HTR-8/SVneo (cell line): ENCODE measurements at regions not wholly inside any gene's neighbourhood (a gene's known extent, or its start where the extent isn't known, plus 50 kb on each side); places are given as distances from the start of the nearest gene placed in this dataset.

Source experiments
- DNase-seq: peaks from one replicate; pipeline ENCODE4 v3.0.0; 2011; ENCODE audit warnings: low spot score, mixed read lengths; ENCODE audit not compliant: insufficient read length
- FAIRE-seq: peaks from 2 replicates; lab custom pipeline; 2011; peaks lifted over from hg19 to GRCh38; lab: Jason Lieb, UNC

DNA sequence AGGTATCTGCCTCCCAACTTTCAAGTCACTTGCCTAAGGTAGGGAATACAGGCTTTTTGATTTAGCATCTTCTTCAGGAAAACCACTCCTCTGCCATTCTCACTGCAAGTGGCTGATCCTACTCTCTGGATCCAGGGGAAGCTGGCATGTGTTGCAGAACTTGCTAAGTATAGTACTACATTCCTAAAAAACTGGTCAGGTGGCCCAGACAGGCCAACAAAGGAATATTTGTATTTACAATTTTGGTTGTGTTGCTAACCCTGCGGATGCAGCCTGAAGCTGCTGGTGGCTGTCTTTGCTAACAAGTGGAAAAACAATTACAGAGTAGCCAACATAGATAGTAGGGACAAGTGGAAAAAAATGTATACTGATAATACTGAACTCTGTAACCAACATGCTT lies 222.5 kb upstream of the STARD13 start:
- FAIRE-seq: no peak

DNA sequence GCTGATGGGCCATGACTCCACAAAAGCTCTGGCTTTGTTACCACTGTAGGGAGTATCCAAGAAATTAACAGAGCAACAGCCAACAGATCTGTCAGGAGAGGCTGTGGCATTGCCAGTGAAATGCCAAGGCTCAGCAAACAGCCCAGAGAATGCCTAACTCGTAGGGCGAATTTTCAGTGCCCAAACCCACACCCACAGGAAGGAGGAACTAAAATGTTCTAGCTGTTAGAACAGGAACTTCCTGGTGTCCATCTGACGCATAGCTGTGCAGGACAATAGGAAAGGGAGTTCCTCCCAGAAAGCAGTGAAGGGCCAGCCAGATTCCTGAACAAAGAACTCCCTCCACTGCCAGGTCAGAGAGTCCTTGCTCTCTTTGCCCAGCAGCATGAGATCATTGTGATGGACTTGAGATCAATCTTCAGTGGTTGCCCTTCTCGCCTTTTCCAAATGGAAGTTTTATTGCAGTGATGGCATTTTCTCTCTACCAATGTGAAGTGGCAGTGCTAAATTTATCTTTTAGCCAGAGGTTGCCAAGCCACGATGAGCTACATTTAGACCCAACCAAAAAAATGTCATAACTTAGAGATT lies 224.2 kb upstream of the STARD13 start:
- FAIRE-seq (no peak), DNase-seq (no peak)

More for the DNA sequence above, 222.5 kb upstream of the STARD13 start:
- no peak for DNase-seq

DNA sequence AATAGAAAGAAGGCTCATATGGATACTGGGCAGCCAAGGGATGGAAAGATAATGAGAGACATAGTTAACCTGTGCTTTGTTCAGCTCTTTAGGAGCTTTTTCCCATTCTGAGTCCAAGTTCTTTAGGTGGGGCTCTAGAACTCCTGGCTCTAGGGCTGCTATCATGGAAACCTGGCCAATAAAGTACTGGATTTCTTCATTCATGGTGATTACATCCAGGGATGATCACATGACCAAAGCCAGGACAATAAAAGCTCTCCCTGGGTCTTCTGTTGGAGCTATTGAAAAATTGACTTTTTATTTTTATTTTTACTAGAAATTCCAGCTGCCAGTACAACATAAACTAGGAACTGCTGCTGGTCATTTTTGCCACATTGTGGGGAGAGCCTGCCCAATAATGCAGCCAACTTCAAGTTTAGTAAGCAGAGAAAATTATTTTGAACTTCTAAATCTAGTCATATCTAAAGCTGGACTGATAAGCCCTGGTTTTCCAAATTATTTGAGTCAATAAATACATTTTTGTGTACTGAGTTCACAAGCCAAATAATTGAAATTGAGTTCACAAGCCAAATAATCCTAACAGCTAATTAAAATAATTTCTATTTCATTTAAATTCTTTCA lies 224.9 kb upstream of the STARD13 start:
- DNase-seq (no peak), FAIRE-seq (no peak)

DNA sequence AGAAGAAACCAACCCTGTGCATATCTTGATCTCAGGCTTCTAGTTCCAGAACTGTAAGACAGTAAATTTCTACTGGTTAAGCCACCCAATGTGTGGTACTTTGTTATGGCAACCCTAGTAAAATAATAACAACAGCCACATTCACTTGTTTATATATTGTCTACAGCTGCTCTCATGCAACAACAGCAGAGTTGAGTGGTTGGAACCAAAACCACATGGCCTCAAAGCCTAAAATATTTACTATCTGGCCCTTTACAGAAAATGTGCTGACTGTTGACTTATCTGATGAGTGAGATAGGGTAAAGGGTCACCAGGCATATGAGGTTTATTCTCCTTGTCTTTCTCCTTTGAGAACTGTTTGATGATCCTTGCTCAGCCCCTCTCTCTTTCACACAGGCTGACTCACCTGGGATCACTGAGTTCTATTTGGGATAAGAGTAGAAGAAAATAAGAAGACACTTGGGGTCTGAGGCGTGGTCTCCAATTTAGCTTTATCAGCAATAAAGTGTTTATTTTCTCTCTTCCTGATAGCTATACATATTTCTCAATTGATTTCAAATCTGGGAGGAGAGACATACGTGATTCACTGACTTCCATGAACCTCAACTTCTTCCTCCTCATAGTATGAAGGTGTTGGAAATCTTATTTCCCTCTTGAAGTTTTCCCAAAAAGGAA lies 227.5 kb upstream of the STARD13 start:
- DNase-seq (no peak), FAIRE-seq (no peak)

DNA sequence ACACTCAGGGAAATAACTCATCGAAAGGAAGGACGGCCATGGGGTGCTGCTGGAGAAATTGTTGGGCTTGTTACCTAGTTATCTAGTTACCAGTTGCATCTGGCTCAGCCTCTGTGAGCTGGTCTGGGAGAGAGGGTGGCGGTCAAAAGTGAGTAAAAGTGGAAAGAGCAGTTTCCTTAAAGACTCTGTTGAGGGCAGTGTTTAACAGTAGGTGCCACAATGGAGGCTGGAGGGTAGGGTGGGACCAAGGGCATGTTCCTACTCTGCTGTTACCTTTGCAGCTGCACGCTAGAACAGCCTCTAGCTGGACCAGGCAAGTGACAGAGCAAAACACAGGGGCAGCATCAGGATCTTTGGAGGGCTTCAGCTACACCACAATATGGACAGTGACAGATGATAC lies 228.8 kb upstream of the STARD13 start:
- DNase-seq: no peak
- no peak for FAIRE-seq

DNA sequence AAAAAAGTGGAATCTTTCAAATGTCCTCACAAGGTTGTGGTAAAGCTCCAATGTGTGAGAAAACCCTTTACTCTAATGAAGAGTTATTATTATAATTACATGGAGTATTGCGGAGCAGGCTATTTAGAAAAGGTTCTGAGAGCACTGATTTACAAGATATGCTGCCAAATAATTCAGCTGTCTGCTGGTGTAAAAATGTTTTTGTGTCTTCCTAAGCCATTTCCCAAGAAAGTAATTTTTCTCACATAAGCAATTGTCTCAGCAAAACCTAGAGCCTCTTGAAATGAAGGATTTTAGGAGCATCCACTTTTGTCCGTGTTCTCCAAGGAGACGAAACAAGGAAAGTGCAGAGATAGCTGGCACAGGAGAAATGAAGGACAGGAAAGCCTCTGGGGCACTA lies 229.6 kb upstream of the STARD13 start:
- DNase-seq (no peak), FAIRE-seq (no peak)

DNA sequence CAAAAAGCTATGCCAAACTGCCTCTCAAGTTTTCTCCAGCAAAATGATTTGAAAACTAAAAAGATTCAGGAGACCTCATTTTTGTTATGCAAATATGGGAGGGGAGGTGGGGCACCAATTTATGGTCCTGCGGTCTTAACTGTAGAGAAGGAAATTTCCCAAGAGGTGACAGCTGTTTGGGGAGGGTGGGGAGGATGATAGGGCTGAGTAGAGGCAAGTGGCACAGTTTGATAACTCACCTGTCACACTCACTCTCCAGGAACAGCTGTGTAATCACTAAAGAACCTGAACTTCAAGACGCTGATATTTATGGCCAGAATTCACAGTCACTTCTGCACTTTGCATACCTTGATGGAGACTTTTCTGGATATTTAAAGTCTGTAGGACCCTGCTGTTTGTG lies 232.9 kb upstream of the STARD13 start:
- no peak for FAIRE-seq
- no peak for DNase-seq

DNA sequence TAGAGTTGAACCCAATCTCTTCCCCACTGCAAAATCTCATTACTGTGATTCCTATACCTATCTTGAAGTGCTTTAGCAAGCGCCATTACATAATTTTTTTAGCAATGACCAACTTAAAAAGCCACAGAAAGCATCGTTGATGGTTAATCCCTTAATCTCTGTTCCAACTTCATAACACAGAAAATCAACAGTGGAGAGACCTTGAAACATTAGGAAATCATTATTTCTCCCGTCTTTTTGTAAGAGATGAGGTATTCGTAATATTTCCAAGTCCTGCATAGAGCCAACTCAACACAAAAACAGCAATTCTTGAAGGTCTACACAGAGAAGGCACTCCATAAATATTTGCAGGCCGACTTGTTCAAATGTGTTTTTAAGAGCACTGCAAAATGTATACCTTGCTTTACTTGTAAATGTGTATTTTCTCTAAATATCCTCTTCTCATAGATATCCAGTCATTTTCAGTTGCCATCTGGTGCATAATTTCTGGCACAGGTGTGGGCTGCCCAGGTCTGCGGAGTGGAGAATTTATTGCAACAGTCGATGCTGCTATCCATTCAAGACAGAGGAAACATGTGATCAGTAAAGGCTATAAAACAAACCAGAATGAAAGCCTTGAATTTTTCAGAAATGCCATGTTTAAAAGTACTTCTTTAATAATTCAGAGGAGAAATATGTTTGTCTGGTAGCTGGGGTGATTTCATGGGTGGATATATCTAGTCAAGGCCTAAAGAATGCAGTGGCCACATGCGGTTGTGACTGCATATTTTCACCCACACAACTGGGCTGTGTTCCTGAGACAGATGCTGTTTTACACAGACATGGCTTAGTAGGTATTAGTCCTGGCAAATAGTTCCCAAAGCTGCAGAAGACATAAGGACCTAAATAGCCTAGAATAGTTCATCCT lies 234.3 kb upstream of the STARD13 start:
- FAIRE-seq: no peak

DNA sequence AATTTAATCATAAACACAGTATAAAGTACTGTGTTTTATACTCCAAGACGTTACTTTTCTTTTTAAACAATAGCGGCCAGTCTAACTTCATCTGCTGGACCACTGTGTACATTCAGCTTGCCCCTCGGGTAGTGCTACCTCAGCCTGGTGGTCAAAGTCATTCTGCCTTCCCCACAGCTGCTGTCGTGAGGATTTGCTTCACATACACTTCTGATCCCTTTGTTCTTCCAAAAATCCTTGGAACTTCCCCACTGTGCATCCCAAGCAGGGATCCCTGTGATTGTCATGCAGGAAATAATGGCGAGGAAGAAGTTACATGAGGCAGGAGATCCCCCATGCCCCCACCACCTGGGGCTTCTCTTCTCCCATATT lies 234.9 kb upstream of the STARD13 start:
- no peak for FAIRE-seq
- DNase-seq: no peak

More for the DNA sequence above, 234.3 kb upstream of the STARD13 start:
- DNase-seq: no peak

DNA sequence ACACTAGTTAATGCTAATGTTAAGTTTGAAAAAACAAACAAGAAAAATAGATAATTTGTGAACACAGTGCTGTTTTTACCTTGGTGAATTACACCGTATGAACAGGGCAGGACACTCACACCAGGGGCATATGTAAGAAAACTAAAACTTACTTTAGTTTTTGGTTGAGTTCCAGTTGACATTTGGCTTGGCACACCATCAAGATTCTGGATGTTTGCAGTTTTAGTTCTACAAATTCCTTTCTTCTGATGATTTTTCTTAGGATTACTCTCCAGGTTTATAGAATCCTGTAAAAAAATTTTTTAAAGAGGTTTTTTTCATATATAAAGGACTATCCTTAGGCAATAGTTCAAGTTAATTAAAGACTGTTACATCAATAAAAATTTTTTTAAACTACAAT lies 238.5 kb upstream of the STARD13 start:
- no peak for FAIRE-seq
- no peak for DNase-seq

DNA sequence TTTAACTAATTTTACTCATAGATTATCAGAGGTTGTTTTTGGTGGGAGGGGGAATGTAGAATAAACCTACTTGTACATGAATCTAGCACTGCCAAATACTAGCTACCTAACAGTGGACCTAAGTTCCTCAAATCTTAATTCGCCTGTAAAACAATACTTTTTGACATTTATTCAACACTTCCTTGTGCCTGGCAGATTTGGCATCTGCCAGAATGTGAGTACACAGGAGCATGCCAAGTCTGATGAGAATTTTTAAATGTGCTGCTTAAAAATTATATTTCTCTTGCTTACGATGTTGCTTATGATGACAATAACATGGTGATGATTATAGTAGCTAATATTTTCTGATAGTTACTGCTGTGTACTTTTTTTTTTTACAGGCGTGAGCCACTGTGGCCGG lies 240.2 kb upstream of the STARD13 start:
- DNase-seq (no peak), FAIRE-seq (no peak)

DNA sequence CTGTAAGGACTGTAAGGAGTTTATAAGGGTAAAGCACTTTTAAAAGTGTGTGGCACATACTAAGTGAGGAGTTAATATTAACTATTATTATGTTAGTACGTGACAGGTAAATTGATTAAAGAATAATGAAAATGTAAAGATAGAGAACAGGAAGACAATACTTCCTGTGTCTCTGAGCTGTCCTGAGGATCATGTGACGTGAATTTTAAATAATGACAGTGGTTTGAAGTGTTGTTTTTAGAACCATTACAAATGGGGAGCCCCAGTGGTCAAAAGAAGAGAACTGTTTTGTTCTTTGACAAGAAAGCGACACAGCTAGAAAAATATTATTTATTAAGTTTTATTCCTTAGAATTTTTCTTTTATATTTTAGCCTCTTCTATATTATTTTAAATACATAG lies 241.2 kb upstream of the STARD13 start:
- DNase-seq (no peak), FAIRE-seq (no peak)

DNA sequence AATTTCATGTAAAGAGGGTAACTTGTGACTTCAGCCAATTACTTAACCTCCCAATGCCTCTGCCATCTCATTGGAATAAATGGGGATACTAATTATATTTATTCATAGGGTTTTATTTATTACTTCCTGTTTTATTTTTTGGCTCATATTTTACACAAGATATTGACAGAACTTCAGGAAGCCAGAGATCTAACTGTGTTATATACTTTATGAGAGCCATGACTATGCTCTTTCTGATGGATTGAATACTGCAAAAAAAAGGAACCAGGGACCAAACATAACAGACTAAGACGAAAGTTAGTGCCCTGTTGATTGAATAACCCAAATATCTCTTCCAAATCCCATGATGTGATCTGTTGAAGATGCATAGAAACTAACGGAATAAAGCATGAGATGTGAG lies 243.3 kb upstream of the STARD13 start:
- no peak for FAIRE-seq
- DNase-seq: no peak

DNA sequence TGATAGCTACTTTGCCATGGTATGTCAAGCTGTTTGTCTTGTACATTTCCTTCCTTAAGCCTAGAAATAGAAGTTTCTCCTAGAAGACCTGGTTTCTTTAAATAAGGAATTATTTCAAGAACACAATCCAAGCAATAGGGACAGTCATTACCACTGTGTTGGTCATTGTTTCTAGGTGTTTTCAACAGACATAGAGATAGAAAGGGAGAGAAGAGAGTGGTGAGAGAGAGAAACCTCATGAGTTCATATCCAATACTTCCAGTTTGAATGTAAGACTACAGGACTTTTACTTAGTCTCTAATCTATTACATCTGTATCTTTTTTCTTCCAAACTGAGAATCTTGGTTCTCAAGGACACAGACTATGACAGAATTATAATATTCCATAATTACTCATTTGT lies 245.9 kb upstream of the STARD13 start:
- no peak for FAIRE-seq
- DNase-seq: no peak

DNA sequence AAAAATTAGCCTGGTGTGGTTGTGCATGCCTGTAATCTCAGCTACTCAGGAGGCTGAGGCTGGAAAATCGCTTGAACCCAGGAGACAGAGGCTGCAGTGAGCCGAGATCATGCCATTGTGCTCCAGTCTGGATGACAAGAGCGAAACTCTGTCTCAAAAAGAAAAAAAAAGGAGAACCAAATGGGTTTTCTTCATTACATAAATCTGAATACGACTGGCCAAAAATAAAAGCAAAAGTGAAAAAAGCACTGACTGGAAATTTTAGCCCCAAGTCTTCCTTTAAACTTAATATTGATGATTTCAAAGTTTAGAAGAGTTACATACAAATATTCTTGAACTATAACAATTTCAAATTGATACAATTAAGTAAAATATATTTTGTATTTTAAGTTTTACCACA lies 249.5 kb upstream of the STARD13 start:
- FAIRE-seq (no peak), DNase-seq (no peak)

DNA sequence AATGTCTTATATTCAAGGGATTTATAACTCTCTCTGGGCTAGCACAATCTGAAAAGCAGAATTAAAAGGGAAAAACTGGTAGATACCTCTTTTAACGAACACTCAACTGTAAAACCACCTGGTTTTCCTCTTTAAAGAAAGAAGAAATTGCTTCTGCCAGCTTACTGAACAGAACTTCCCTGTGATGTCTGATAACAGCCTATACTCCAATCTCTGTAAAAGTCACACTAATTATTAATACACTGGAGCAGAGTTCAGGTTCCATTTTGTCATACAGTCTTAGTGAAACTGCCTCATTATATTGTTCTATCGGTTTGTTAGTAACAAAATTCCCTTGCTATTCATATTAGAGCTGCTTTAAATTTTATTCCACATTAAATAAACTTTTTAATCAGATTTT lies 251.0 kb upstream of the STARD13 start:
- FAIRE-seq (no peak), DNase-seq (no peak)

DNA sequence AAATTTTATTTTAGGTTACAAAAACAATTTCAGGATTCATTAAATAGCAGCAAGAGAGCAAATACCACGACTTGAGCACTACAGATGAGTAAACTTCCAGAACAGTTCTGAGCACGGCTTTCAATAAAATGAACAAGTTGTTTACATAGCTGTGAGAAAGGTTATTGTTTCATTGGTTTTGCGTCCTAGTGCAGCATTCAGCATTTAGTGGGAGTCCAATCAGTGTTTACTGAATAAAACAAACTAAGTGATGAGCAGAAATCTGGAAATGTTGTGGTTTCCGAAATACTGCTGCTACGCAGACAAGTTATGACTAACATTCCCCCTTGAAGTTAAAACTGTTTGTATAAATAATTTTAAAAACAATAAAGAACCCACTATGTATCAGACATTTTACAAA lies 251.5 kb upstream of the STARD13 start:
- DNase-seq (no peak), FAIRE-seq (no peak)

DNA sequence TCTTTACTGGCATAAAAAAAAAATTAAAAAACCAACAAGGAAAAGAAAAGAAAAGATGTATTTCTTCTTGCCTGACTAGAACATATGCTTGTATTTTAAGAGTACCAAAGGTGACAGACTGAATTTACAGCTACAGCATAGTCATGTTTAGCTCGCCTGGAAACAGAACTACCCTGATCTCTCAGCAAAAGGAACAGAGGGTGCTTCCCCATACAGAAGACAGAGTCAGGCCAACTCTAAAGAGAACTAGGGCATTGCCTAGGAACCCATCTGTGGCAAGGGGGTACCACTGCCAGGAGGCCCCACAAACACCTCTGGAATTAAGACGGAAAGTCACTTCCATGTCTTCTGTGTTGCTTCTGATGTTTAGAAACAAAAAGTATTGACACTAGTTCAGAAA lies 252.1 kb upstream of the STARD13 start:
- FAIRE-seq (no peak), DNase-seq (no peak)

DNA sequence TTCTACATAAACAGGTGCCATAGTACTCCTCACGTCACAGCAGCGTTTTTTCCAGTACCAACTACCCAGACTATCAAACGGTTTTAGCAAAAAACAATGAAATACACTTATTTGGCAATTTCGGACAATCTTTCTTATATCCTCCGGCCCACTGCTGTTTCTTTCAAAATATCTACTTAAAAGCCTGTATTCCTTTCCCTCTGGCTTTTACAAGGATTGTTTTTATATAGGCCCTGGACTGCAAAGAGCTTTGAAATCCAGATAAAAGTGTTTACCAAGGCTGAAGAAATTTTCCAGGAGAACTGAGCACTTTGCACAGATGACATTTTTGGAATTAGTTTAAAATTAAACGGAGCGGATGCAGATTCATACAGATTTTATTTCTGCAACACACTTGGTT lies 255.9 kb upstream of the STARD13 start:
- FAIRE-seq (no peak), DNase-seq (no peak)

DNA sequence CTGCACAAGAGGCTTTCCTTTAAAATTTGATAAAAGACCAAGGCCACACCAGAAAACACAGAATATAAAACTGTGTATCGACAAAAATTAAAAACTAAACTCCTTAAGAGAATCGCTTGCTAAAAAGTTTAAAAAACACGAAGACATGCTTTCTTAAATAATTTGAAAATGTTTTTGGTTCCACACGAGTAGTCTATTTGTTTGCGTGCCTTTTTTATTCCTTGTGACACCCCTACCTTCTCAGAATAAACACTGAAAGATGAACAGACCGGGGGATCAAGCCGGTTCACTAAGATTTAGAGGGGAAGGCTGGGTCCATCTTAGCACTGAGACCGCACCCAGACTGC lies 256.4 kb upstream of the STARD13 start:
- FAIRE-seq: no peak

More for the DNA sequence above, 256.4 kb upstream of the STARD13 start:
- DNase-seq: no peak
